GM19467 (cell line): ENCODE measurements at regions not wholly inside any gene's neighbourhood (a gene's known extent, or its start where the extent isn't known, plus 50 kb on each side); places are given as distances from the start of the nearest gene placed in this dataset.

Experiments used
- ATAC-seq: cut with Tn5 transposase; IDR thresholded peaks from one replicate; pipeline ENCODE4 v1.9.1; 2021; ENCODE audit warnings: mild to moderate bottlenecking, moderate library complexity; ENCODE audit not compliant: unreplicated experiment

DNA sequence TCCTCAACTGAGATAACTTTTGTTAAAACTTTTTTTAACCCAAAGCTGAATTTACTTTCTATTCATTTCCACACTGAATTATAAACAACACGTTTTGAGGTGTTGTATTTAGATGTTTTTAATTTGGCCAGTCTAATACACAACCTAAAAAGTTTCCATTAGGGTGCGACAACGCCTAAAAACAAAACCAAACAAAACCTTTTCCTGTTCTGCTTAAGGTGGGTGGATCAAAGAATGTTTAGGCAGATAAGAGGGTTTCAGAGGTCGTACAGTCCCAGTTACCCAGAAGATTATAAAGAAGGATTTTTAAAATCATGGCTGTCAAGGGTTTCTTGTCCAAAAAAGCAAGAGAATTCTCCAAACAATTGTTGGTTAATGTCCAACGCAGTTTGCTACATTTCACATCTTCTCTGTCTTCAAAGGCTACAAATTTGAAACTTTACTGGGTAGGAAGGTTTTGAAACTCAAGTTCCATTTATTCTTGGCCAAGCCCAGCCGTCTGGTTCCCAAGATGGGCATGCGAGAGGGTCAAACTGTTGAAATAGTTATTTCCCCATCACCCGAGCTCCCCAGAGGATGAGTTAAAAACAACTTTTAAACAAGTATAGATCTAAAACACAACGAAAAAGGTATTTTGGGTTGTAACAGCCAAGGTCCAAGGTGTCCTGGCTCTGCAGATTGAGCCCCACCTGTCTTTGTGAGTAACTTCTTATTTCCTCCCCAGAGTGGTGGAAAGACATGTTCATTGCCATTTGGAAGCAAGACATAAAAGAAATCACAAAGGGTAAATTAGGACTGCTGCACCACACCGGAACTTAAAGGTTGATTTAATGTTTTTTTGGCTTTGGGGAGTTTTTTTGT is 122.8 kb upstream of the MAP3K1 start:
- no peak for ATAC-seq

DNA sequence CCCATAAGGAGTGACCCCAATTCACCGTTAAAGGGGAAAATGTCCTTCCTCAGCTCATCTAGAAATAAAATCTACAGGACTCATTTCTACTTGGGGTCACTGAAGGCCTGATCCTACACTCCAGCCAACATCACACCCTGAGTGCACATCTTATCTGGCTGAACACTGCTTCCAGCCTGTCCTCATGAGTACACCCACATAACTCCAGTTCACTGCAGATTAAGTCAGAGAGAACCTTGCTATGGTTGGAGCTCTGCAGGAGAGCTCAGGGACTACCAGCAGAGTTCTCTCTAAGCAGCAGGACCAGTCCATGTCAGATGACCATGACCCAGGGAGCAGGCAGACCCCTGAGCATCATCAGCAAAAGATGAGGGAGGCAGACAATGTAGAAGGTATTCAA is 126.9 kb upstream of the MAP3K1 start:
- no peak for ATAC-seq

DNA sequence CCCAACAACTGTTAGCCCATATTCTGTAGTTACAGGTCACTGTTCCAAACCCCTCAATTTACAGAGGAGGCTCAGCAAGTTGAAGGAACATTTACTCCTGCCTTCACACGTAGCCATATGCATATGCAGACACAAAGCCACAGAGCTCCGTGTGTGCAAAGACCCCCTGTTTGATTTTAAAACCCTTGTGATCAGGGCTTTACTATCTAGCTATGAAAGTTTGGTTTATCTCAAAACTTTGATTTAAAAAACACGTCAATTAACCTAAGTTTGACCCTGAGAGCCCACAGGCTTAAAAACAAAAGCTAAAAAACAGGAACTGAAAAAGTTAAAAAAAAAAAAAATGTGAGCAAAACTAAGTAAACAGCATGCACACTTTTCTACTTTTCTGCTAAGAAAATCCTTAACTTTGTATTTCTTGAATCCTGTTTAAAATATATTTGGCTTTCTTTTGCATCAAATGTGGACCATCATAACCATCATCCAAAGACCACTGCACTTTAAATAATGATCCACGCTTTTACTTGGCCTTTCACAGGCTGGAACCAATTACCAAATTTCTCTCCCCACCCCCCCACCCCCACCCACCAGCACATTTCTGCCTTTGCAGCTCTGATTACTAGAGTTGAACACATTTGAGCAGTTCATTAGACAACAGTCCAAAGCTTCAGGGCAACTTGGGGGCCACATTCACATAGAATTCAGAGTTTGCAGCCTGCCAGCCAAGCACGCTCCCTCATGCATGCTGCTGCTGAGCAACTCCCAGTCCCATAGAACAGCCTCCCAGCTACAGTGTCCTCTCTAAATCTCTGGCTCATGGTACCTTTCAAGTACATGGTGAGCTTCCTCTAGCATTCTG is 128.8 kb upstream of the MAP3K1 start:
- no peak for ATAC-seq

DNA sequence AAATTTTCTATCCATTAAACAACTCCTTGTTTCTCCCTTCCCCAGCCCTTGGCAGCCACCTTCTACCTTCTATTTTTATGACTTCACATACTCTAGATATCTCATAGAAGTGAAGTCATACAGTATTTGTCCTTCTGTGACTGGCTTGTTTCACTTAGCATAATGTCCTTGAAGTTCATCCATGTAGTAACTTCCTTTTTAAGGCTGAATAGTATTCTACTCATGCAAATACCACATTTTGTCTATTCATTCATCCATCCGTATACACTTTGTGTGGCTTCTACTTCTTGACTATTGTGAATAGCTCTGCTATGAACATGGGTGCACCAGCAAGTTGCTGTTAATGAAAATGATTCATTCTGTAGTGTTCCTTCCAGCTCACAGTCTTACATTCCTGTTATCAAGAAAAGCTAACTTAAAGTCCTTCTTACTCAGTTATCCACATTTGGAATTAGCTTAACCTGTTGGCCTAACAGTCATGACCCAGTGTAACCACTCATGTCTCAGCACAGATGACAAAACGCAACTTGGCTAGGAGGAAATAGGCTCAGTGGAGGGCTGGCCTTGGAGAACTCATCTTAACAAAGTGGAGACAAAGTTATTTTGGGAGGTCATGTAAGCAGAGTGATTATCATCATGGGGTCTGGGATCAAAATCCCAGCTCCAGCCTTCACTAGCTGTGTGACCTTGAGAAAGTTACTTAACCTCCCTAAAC is 129.7 kb upstream of the MAP3K1 start:
- no peak for ATAC-seq

DNA sequence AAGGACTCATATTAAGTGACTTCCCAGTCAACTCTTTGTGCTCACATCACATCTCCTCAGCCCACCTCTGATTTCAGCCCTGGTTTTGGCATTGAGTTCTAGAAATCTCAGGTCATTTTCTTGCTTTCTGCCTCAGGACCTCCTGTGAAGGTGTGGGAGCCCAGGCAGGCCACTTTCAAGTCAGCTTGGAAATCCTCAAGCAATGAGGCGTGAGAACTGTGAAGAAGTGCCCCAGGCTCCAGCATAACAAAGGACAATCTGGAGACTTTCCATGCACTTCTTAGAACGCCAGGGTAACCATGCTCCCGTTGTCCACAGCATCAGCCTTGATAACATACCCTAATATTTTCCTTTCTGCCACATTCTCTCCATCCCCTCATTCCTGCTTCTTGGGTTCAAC is 131.2 kb upstream of the MAP3K1 start:
- no peak for ATAC-seq

DNA sequence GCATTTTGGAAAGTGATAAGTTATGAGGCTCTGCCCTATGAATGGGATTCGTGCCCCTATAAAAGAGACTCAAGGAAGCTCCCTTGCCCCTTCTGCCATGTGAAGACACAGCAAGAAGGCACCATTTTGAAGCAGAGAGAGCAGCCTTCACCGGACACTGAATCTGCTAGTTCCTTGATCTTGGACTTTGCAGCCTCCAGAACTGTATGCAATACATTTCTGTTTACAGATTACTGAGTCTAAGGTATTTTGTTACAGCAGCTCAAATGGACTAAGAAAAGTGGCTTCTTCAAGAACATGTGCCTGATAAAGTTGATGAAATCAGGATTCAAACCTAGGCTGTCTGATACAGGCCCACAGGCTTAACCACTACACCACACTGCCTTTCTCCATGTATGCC is 131.6 kb upstream of the MAP3K1 start:
- no peak for ATAC-seq

DNA sequence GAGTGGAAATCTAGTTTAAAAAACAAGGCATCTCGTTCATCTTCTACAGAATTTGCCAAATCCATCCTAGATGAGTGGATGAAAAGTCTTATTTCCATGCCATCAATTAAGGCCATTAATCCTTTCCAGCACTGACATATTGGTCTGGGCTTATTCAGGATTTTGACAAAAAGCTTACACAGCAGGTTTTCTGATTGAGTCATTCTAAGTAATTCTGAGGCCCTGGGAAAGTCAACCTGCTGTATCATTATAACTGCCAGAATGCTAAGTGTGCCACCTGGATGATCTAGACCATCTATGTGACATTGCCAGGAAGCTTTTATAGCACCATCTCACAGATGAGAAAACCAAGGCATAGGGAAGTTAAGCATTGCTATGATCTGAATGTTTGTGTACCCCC is 132.1 kb upstream of the MAP3K1 start:
- no peak for ATAC-seq

DNA sequence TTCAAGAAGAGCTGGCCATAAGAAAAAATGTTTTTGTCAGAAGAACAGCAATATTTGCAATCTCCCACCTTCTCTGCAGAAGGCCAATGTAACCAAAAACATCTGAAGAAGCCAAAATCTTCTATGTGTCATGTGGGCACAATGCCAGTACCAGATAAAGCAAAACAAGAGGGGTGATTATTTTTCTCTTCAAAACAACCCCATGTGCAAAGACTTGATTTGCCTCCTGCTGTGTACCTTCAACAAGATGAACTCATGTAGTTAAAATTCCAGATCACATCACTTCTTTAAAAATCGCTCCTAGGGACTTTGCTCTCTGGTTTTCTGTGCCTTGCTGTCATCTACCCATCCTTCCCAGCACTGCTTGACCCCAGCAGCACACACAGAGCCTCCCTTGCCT is 134.0 kb upstream of the MAP3K1 start:
- ATAC-seq = no peak

DNA sequence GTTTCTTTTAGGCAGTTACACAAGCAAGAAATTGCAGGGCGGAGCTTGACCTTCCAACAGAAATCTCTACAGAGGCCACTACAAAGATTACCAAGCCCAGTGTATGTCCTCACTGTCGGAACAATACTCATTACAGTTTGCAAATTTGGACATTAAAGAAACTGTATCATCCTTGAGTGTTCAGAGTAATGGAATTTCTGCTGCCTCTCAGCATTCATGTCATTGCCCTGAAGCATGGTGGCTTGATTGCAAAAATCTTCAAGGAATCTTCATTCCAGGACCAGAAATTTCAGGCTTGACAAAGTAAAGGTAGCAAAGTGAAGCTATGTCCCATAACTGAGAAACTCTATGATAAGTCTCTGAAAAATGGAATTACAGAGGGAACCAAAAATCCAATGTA is 134.6 kb upstream of the MAP3K1 start:
- no peak for ATAC-seq

DNA sequence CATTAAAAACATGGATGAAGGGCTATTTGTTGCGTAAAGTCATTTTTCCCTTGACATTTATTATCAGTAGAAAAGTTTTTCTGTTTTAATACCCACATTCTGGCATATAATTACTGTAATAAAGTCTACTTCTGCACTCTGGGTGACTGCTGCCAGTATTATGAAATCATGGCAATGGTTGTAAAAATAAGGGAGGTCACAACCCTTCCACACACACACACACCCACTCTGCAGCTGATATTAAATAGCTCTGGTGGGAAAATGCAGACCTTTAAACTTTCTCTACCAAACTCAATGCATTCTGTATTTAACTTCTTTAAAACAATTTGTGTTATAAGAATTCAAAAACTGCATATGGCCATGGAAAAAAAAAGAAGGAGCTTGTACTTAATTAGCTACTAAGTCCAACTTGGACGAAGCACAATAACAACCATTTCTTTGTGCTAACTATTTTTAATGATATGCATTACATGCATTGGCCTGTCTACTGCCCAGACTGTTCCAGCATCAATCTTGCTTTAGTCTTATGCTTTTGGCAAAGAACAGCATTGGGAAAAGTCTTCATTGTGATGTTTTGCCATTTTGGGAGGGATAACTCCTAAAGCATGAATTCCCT is 137.6 kb upstream of the MAP3K1 start:
- no peak for ATAC-seq

DNA sequence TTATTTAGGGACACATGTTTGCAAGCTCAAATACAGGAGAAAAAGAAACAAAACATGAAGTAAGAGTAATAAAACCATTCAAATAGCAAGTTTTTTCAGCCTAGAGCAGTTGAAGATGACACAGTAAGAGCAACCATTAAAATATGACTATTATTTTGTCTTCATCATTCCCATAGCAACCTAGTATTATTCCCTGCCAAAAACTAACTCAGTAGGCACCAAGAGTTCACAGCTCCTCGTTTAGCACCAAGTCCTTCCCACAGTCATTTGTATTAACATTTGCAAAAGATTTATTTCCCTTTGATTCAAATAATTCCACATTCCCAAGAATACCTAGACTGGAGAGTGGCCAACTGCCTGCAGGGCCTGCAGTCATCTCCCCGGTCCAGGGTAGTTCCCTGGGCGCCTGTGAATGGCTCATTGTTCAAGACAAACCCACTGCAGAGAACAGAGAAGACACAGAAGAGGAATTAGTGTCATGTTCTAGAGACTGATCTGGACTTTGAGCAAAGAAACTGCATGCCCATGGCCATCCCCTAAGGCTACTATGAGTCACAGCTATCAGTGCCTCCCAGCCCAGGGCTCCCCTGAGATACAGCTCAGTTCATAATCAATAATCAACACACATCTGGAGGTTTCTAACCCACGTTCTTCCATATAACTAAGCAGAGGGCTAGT is 139.1 kb upstream of the MAP3K1 start:
- no peak for ATAC-seq

DNA sequence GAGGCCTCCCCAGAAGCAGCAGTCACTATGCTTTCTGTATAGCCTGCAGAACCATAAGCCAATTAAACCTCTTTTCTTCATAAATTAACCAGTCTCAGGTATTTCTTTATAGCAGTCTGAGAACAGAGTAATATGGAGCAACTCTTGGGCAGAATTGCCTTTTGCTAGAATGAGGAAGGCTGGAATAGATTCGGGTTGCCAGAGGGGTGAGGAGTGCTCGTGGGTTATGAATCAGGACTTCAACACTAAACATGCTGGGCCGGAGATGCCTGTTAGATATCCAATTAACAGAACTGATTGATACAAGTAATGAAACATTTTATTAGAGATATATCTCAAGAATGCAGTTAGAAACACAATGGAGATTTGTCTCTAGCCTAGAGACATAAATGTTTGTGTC is 140.9 kb upstream of the MAP3K1 start:
- no peak for ATAC-seq

DNA sequence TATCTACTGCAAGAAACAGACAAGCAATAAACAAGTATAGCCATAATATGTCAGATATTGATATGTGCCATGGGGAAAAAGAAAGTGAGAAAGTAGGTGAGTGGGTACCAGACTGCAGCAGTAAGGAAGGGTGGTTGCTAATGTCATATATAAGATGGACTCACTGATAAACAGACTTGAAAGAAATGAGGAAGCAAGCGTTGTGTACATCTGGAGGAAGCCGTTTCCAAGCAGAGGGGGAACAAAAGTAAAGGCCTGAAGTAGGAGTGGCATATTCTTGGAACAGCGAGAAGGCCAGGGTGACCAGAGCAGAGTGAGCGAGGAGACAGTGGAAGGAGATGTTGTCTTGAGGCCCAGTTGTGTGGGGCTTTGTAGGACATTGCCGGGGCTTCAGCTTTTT is 142.2 kb upstream of the MAP3K1 start:
- no peak for ATAC-seq

DNA sequence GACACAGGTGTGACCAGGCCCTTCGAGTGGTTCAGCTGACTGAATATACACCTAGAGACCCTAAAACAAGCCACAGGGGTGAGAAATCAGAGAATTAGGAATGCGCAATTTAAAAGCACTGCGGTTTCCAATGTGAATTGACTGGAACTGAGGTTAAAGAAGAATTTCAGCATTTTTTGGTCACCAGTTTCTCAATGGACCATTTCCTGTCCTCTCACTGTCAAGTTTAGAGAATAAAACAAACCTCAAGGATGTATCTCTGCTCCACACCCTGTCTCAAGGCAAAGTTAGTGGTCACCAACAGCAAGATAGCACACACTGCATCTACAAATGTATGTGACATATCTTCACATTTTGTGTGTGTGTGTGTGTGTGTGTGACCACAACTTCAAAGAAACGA is 143.8 kb upstream of the MAP3K1 start:
- ATAC-seq = no peak

DNA sequence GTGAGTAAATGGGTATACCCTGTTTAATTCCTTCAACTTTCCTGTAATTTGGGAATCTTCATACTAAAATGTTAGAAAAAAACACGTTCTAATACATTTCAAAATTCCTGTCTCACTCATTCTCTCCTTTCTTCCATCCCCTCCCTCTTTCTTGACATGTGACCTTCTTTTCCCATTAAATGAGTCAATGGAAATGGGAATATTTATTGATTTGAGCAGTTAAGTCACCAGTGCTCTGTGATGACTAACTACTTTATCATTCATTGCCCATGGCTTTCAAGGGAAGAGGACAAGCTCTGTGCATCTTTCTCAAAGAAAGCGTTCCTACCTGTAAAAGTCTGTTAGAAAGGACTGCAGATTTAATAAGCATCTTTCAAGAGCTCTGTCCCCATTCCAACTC is 144.4 kb upstream of the MAP3K1 start:
- ATAC-seq = no peak

DNA sequence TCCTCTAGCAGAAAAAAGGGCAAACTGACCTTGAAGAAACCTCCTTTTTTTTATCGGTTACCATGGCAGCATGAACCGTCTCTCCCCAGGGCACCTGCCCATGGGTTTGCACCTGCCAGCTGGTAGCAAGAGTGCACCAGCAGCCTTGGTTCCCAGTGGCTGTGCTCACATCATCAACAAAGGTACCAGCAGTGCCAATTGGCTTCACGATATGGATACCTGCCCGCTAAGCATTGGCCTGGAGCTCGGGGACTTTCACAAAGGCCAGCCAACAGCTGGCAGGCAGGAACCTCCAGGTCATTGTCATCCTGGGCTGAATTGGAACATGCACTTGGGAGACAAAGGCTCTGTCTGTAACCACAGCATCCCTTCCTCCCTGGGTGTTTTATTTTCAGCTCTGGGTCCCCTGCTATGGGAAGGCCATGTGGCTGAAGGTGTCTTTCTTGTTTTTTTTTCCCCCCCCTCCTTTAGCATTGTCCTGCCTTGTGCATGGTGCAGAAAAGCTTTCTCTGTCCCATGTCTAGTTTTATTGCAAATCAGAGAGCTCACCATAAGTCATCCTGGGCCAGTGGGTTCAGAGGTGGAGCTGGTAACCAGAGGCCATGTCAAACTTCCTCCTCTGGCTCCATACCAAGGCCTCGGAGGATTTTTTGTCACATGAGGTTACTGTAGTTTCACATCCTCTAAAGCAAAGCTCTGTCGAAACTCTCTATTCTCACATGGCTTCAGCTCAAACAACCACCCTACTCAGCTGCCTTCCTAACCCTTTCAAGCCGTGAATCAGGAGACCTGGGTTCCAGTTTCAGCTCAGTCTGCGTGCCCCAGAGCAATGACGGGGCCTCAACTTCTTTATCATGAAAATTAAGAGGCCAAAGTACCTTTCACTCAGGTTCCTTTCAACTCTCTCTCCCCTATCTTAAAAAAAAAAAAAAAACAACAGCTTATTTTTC is 145.5 kb upstream of the MAP3K1 start:
- ATAC-seq = peak; percentile 97

DNA sequence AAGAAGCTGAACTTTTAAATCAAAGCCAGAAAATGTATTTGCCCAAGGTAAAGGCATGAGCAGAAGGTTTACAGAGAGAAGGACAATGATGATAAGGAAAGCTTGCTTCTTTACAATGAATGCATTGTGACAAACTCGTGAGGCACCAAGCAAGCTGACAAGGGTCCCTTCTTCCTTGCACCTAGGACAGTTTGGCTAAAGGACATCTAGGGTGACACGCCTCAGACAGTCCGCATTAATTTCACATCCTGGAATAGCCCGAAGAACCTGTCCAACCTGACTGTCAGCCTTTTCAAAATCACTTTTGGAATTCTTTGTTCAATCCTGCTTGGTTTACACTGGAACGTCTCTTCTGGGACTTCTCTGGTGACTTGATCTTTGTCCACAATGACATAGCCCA is 146.4 kb upstream of the MAP3K1 start:
- ATAC-seq = no peak

DNA sequence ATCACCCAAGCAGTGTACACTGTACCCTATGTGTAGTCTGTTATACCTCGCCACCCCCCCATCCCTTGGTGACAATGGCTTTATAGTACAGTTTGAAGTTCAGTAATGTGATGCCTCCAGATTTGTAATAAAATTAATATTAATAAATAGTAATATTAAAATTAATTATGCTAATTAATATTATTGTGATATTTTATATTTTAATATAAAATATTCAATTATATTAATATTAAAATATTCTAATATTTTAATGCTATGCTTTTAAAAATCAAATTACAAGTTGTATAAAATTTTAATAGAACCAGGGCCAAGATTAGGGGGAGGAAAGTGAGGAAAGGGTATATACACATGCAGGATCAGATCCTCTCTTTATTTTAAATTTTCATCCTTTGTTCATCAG is 147.7 kb upstream of the MAP3K1 start:
- ATAC-seq = no peak

DNA sequence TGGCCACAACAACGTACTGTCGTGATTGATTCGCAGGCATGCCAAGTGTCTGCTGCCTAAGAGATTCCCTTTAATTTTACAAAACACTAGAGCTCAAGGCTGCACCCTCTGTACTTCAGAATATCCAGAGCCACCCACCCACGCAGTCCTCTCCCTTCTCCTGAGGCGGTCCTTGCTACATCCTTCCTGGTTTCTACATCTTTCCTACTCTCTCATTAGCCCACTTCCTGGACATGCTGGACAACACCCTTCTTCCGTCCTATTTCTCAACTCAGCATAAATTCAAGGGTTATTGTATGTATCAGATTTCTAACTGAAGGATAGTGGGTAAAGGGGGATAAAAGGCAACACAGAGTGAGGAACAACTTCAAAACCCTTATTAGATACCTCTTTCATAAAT is 148.4 kb upstream of the MAP3K1 start:
- no peak for ATAC-seq
